HepG2 (cell line): ENCODE measurements at regions not wholly inside any gene's neighbourhood (a gene's known extent, or its start where the extent isn't known, plus 50 kb on each side); places are given as distances from the start of the nearest gene placed in this dataset.

ENCODE experiments used
- MAFK ChIP-seq, 2 experiments: IDR thresholded peaks in 1 of 2; conservative IDR thresholded peaks in 1 of 2; 2 replicates each; pipeline ENCODE4 v1.6.1; 2011; ENCODE audit warnings: improper control_type of control experiment in 2 of 2, low read length in 2 of 2
- TCF7 ChIP-seq: sonication (generic); IDR thresholded peaks from 2 replicates; pipeline ENCODE4 v1.6.1; 2016; ENCODE audit warnings: antibody characterized with exemption, low read depth
- TF ChIP-seq, protein P1 (sequence below): sonication (generic); formaldehyde crosslinking; IDR thresholded peaks from 2 replicates; pipeline ENCODE4 v1.4.0; 2020; ENCODE audit warnings: missing genetic modification reagents

DNA sequence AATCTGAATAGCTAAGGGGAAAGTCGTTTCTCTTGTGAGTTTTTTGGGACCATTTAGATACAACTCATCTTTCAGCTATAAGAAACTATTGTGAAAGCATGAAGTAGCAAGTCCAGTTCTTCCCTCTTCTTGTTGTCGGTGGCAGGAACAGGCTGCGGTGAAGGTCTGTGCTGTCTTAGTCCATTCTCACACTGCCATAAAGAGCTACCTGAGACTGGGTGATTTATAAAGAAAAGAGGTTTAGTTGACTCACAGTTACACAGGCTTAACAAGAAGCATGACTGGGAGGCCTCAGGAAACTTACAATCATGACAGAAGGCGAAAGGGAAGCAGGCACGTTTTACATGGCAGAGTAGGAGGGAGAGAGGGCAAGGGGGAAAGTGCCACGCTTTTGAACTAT, 261.8 kb downstream of the GATA3 start:
- no peak for TF ChIP-seq MAFK (conservative IDR thresholded peaks at IDR 0.05 in 1 of 2, IDR thresholded peaks at IDR 0.05 in 1 of 2; ENCODE audit: low read length in 2 of 2)
- TF ChIP-seq TCF7, result no peak
- TF ChIP-seq, protein P1, sequence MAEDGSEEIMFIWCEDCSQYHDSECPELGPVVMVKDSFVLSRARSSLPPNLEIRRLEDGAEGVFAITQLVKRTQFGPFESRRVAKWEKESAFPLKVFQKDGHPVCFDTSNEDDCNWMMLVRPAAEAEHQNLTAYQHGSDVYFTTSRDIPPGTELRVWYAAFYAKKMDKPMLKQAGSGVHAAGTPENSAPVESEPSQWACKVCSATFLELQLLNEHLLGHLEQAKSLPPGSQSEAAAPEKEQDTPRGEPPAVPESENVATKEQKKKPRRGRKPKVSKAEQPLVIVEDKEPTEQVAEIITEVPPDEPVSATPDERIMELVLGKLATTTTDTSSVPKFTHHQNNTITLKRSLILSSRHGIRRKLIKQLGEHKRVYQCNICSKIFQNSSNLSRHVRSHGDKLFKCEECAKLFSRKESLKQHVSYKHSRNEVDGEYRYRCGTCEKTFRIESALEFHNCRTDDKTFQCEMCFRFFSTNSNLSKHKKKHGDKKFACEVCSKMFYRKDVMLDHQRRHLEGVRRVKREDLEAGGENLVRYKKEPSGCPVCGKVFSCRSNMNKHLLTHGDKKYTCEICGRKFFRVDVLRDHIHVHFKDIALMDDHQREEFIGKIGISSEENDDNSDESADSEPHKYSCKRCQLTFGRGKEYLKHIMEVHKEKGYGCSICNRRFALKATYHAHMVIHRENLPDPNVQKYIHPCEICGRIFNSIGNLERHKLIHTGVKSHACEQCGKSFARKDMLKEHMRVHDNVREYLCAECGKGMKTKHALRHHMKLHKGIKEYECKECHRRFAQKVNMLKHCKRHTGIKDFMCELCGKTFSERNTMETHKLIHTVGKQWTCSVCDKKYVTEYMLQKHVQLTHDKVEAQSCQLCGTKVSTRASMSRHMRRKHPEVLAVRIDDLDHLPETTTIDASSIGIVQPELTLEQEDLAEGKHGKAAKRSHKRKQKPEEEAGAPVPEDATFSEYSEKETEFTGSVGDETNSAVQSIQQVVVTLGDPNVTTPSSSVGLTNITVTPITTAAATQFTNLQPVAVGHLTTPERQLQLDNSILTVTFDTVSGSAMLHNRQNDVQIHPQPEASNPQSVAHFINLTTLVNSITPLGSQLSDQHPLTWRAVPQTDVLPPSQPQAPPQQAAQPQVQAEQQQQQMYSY (CRISPR knock-in tag), result no peak
